ENCODE measurements at regions not wholly inside any gene's neighbourhood (a gene's known extent, or its start where the extent isn't known, plus 50 kb on each side); places are given as distances from the start of the nearest gene placed in this dataset.
"Not testable (repeated sequence)": the region's sequence is repeated elsewhere in the genome, so short reads cannot be mapped to it uniquely, and the experiment has no call there.

- no peak for DNase-seq
Observed at GRCh38 chr3:127520993-127521392, 69.5 kb downstream of the TPRA1 start.

GRCh38 chr3:127518456-127519081, 72.0 kb downstream of the TPRA1 start:
- DNase-seq: no peak

GRCh38 chr3:127512256-127512655, 78.3 kb downstream of the TPRA1 start:
- no peak for DNase-seq

GRCh38 chr3:127501177-127501576, 89.4 kb downstream of the TPRA1 start:
- DNase-seq: no peak

GRCh38 chr3:127497676-127498075, 92.9 kb downstream of the TPRA1 start:
- no peak for DNase-seq

- no peak for DNase-seq
Observed at GRCh38 chr3:127497166-127497565, 93.4 kb downstream of the TPRA1 start.

GRCh38 chr3:127495821-127496655, 94.5 kb downstream of the TPRA1 start:
- DNase-seq: no peak

GRCh38 chr3:127493924-127494646, 96.4 kb downstream of the TPRA1 start:
- no peak for DNase-seq

- DNase-seq: no peak
Observed at GRCh38 chr3:127492426-127492825, 98.1 kb downstream of the TPRA1 start.

- no peak for DNase-seq
Observed at GRCh38 chr3:127491909-127492308, 98.6 kb downstream of the TPRA1 start.

GRCh38 chr3:127491323-127491722, 99.2 kb downstream of the TPRA1 start:
- DNase-seq: no peak

GRCh38 chr3:127491024-127491305, 99.6 kb downstream of the TPRA1 start:
- not testable (repeated sequence) for DNase-seq

- no peak for DNase-seq
Observed at GRCh38 chr3:127490271-127491023, 100.1 kb downstream of the TPRA1 start.

- DNase-seq: no peak
Observed at GRCh38 chr3:127489357-127489756, 101.2 kb downstream of the TPRA1 start.

GRCh38 chr3:127488740-127489139, 101.8 kb downstream of the TPRA1 start:
- DNase-seq: no peak

- DNase-seq: no peak
Observed at GRCh38 chr3:127488141-127488672, 102.3 kb downstream of the TPRA1 start.

- DNase-seq: no peak
Observed at GRCh38 chr3:127487196-127487595, 103.3 kb downstream of the TPRA1 start.

- no peak for DNase-seq
Observed at GRCh38 chr3:127486321-127486944, 104.1 kb downstream of the TPRA1 start.

GRCh38 chr3:127485396-127486170, 105.0 kb downstream of the TPRA1 start:
- no peak for DNase-seq

GRCh38 chr3:127484601-127485388, 105.7 kb downstream of the TPRA1 start:
- DNase-seq: no peak
